ENCODE measurements at regions not wholly inside any gene's neighbourhood (a gene's known extent, or its start where the extent isn't known, plus 50 kb on each side); places are given as distances from the start of the nearest gene placed in this dataset.
A peak's percentile ranks its signal among the peaks of the same experiment; 100 is the strongest.
"Not testable (repeated sequence)": the region's sequence is repeated elsewhere in the genome, so short reads cannot be mapped to it uniquely, and the experiment has no call there.

GRCh38 chr6:135655055-135655454 is 157.5 kb upstream of the AHI1 start:
- no peak for DNase-seq

- no peak for DNase-seq
Measured at GRCh38 chr6:135657207-135657606, 159.7 kb upstream of the AHI1 start.

- DNase-seq, result no peak
Measured at GRCh38 chr6:135658481-135658880, 160.9 kb upstream of the AHI1 start.

- no peak for DNase-seq
Measured at GRCh38 chr6:135658916-135659315, 161.4 kb upstream of the AHI1 start.

- no peak for DNase-seq
Measured at GRCh38 chr6:135664527-135664926, 167.0 kb upstream of the AHI1 start.

- no peak for DNase-seq
Measured at GRCh38 chr6:135665935-135666334, 168.4 kb upstream of the AHI1 start.

GRCh38 chr6:135667691-135668455 is 170.3 kb upstream of the AHI1 start:
- no peak for DNase-seq

GRCh38 chr6:135672256-135672655 is 174.7 kb upstream of the AHI1 start:
- DNase-seq, result no peak

- DNase-seq, result no peak
Measured at GRCh38 chr6:135673501-135674309, 176.2 kb upstream of the AHI1 start.

GRCh38 chr6:135675026-135675425 is 176.5 kb upstream of the PDE7B start:
- DNase-seq, result no peak

- peak; percentile 66 for DNase-seq
Measured at GRCh38 chr6:135675862-135676261, 175.6 kb upstream of the PDE7B start.

- DNase-seq, result no peak
Measured at GRCh38 chr6:135680964-135681913, 170.3 kb upstream of the PDE7B start.

- peak; percentile 30 for DNase-seq
Measured at GRCh38 chr6:135686784-135687301, 164.7 kb upstream of the PDE7B start.

GRCh38 chr6:135688476-135688875 is 163.0 kb upstream of the PDE7B start:
- DNase-seq, result not testable (repeated sequence)

GRCh38 chr6:135692426-135692825 is 159.1 kb upstream of the PDE7B start:
- no peak for DNase-seq

- no peak for DNase-seq
Measured at GRCh38 chr6:135693811-135694370, 157.6 kb upstream of the PDE7B start.

GRCh38 chr6:135699705-135700104 is 151.8 kb upstream of the PDE7B start:
- no peak for DNase-seq

GRCh38 chr6:135701426-135701825 is 150.1 kb upstream of the PDE7B start:
- no peak for DNase-seq

GRCh38 chr6:135703007-135703406 is 148.5 kb upstream of the PDE7B start:
- DNase-seq, result no peak

- no peak for DNase-seq
Measured at GRCh38 chr6:135703621-135704020, 147.9 kb upstream of the PDE7B start.

- no peak for DNase-seq
Measured at GRCh38 chr6:135707426-135707825, 144.1 kb upstream of the PDE7B start.

- DNase-seq, result no peak
Measured at GRCh38 chr6:135710042-135710441, 141.5 kb upstream of the PDE7B start.
